T-helper 2 cell treated with Interferon-gamma antibody and Interleukin-4, amounts not matched to agents 5 μg/mL and 100 μg/mL, for 36 hours (primary cell): ENCODE measurements at regions not wholly inside any gene's neighbourhood (a gene's known extent, or its start where the extent isn't known, plus 50 kb on each side); places are given as distances from the start of the nearest gene placed in this dataset.
"Not testable (repeated sequence)": the region's sequence is repeated elsewhere in the genome, so short reads cannot be mapped to it uniquely, and the experiment has no call there.

Experiments
- DNase-seq: peaks from one replicate; pipeline ENCODE4 v3.0.0; 2021; ENCODE audit warnings: low spot score
- H3K27ac Mint-ChIP-seq: one replicate; pipeline ENCODE4 v1.8.0; 2021; ENCODE audit warnings: mild to moderate bottlenecking, mixed read lengths
- H3K27me3 Mint-ChIP-seq: one replicate; pipeline ENCODE4 v1.8.0; 2021; ENCODE audit warnings: low read depth, mixed read lengths
- H3K36me3 Mint-ChIP-seq: one replicate; pipeline ENCODE4 v1.8.0; 2021; ENCODE audit warnings: low read depth, mixed read lengths
- H3K4me1 Mint-ChIP-seq: one replicate; pipeline ENCODE4 v1.8.0; 2021; ENCODE audit warnings: low read depth, mixed read lengths
- H3K4me3 Mint-ChIP-seq: one replicate; pipeline ENCODE4 v1.8.0; 2022; ENCODE audit warnings: mild to moderate bottlenecking, moderate library complexity, mixed read lengths
- H3K9me3 Mint-ChIP-seq: one replicate; pipeline ENCODE4 v1.8.0; 2021; ENCODE audit warnings: mixed read lengths

DNA sequence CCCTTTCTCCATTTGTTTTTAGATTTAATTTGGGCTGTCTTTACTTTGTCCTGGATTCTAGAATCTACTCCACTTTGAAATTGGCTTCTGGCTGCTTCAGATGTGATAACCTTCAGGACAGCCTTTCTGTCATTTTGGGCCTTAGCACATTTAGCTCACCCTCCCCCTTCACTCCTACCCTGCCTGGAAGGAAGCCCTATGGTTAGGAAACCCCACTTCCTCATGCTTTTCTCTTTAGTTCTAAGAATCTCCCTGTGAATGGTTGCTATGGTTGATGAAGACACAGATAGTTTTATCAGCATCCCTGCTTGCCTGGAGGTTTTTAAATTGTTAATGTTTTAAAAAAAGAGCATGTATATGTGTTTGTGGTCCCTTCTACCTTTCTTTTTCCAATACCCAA lies 100.7 kb upstream of the PTPN13 start:
- Mint-ChIP-seq H3K27ac (no peak overlapping the region), H3K4me3 (no peak overlapping the region), H3K4me1 (peaks cover 5% of the 10 kb centered on the region), H3K9me3 (no peaks in the 10 kb centered on the region), H3K27me3 (peaks cover 7% of the 10 kb centered on the region), H3K36me3 (no peaks in the 10 kb centered on the region)
- DNase-seq: no peak

DNA sequence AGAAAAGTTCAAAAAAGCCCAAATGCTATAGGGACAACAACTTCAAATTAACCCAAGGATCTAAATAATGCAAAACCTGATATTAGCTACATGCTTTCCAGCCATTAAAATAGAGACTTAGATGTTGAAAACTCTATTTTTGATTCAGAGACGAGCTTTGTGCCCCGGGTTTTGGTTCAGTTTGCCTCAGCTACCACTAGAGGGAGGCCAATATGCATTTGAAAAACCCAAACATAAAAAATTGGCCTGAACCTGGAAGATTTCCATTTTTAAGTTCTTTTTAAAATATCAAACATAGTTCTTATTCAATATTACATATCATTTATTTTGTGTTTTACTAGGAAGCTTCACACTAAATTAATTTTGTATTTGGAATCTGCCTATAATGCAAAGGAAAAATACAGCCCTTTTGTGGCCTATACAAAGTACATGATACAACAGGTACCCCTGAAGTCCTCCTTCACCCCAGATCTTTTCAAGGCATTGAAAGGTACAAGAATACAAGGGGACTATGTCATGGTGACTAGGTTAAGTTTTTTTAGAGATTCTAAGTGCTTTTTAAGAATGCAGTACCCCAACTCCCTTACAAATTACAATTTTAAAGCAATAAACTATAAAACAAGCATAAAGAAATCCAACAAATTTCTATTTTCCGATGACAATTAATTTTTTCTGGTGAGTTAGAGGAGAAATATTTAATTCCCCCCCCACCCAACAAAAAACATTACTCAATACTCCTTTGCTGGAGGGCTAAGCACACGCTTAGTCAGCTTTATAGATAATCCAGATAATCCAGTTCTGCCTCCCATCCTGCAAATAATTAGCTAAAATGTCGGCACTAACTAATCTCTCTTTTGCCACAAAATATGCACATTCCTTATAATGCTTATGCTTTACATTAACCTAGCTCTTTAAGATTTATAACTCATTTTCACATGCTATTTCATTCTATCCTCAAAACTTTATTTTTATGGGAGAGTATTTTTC lies 97.7 kb upstream of the PTPN13 start:
- no peak overlapping the region for H3K27ac Mint-ChIP-seq
- no peak for DNase-seq
- no peaks in the 10 kb centered on the region for H3K9me3 Mint-ChIP-seq
- peaks cover 8% of the 10 kb centered on the region for H3K27me3 Mint-ChIP-seq
- no peak overlapping the region for H3K4me3 Mint-ChIP-seq
- H3K36me3 Mint-ChIP-seq: no peaks in the 10 kb centered on the region
- peaks cover 5% of the 10 kb centered on the region for H3K4me1 Mint-ChIP-seq

DNA sequence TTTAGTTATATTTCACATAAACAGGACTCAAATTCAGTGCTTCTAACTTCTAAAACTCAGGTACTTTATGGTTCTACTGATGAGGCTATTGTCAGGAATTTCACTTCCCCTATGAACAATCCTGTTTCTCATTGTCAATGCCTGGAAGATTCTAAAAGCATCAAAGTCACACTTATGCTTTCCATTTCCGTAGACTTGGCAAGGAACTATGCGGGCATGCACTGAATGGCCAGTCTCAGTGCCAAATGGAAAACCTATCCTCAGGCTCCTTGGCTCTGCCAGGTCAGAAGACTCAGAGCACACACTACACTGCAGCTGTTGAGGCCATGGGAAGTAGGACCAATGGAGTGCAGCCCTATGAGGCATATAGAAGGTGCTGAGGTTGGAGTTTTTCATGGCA lies 97.0 kb upstream of the PTPN13 start:
- no peaks in the 10 kb centered on the region for H3K9me3 Mint-ChIP-seq
- H3K36me3 Mint-ChIP-seq: no peaks in the 10 kb centered on the region
- H3K4me1 Mint-ChIP-seq: peaks cover 5% of the 10 kb centered on the region
- no peak overlapping the region for H3K27ac Mint-ChIP-seq
- no peak overlapping the region for H3K4me3 Mint-ChIP-seq
- H3K27me3 Mint-ChIP-seq: peaks cover 13% of the 10 kb centered on the region
- DNase-seq: no peak

DNA sequence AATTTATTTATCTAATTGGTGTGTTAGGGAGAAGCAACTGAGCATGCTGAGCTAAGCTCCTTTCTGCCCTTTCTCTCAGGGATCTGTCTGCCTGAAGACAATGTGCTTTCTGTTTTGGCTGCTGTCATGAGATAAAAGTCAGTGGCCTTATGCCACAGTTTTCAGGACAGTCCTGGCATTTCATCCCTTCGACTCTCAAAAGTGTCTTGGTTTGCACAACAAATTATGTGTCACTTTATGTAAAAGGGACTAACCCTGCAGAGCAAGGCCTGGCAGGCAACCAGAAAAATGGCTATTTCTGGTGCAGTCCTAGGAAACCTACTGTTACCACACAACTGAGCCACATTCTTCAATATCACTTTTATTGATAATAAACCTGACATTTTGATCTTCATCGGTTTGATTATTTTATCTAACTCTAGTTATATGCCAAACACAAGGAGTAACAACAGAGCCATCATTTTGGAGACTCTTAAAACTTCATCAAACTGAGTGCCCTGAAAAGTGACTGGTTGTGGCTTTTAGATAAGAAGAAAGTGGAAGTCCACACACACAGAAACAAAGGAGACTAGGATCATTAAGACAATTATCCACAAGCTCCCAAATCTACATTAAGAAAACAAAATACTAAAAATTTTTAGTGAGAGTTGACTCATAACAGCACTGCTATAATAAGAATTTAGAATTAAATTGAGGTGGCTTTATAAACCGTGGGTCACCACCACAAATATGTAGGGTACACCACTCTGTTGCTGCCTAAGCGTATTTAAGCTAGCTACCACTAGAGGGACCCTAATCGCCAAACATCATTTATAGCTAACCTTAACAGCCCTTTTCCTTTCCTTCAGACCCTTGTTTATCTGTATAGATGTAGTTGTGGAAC lies 95.9 kb upstream of the PTPN13 start:
- Mint-ChIP-seq H3K9me3 (no peaks in the 10 kb centered on the region), H3K27ac (no peak overlapping the region), H3K36me3 (no peaks in the 10 kb centered on the region), H3K27me3 (peaks cover 18% of the 10 kb centered on the region), H3K4me1 (peaks cover 5% of the 10 kb centered on the region), H3K4me3 (no peak overlapping the region)
- DNase-seq: no peak

DNA sequence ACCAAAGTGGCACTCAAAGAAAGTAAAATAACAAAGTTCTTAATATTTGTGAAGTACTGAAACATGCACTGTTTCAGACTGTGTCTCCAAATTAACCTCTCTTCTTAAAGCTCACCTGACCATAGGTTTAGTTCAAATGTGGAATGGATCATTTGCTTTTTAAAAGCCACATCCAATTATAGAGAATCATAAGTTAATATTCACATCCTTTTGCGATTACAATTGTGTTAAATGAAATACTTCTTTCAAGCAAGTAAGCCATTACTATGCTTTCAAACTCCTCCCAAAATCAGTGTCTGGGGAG lies 95.3 kb upstream of the PTPN13 start:
- H3K27me3 Mint-ChIP-seq: peaks cover 22% of the 10 kb centered on the region
- no peaks in the 10 kb centered on the region for H3K36me3 Mint-ChIP-seq
- no peak overlapping the region for H3K27ac Mint-ChIP-seq
- DNase-seq: no peak
- no peaks in the 10 kb centered on the region for H3K4me1 Mint-ChIP-seq
- no peaks in the 10 kb centered on the region for H3K9me3 Mint-ChIP-seq
- H3K4me3 Mint-ChIP-seq: no peak overlapping the region

DNA sequence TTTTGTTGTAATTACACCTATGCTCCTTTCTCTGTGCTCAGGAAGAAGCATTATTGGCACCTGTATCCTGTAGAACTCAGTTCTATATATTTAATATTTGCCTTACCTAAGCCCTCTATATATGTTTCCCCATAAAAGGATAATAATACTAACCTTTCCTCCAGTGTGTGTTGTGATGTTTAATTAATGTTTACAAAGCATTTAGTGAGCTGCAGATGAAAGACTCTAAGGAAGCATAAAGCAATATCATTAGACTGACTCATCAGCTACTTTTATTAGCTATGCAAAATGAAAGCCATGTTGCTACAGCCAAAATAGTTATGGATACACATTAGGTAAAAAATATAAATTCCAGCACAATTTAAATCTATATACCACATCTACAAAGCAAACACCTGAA lies 93.6 kb upstream of the PTPN13 start:
- Mint-ChIP-seq H3K4me3 (no peak overlapping the region), H3K27ac (no peak overlapping the region), H3K9me3 (no peaks in the 10 kb centered on the region), H3K36me3 (no peaks in the 10 kb centered on the region), H3K27me3 (peaks cover 28% of the 10 kb centered on the region), H3K4me1 (no peaks in the 10 kb centered on the region)
- no peak for DNase-seq

DNA sequence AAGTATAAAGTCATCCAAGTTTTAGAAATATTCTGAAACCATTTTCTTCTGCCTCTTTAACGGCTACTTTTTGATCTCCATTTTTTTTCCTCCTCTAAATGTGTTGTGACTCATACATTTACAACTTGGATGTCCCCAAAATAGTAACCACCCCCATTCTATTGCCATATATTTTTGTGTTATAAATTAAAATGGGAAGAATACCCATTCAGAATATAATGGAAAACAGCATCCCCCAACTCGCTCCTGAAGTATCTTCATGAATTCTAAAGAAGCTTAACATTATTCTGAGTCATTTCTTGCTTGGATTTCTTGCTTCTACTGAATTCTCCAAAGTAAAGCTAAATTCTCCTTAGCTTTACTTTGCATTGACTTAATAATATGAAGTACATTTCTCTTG lies 92.0 kb upstream of the PTPN13 start:
- Mint-ChIP-seq H3K4me1 (no peaks in the 10 kb centered on the region), H3K36me3 (no peaks in the 10 kb centered on the region), H3K27me3 (peaks cover 30% of the 10 kb centered on the region), H3K9me3 (no peaks in the 10 kb centered on the region), H3K27ac (no peak overlapping the region), H3K4me3 (no peak overlapping the region)
- DNase-seq: no peak

DNA sequence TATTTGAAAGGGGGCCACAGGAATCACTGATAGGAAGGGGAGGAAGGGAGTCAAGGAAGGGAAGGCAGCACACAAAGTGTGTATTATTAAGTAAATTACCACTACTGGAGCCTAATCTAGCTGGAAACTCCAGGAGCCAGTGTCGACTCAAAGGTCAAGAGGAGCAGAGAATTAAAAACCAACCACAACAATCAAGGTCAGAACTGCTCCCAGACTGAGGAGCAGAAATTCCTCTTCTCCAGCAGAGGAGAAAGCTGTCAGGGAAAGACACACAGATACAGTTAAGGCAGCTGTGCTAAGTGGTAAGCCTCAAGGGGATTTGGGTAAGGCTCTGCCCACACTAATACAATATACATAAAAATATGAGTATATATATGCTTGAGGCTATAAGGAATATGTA lies 87.5 kb upstream of the PTPN13 start:
- H3K36me3 Mint-ChIP-seq: no peaks in the 10 kb centered on the region
- H3K27me3 Mint-ChIP-seq: peaks cover 30% of the 10 kb centered on the region
- no peak overlapping the region for H3K4me3 Mint-ChIP-seq
- no peaks in the 10 kb centered on the region for H3K9me3 Mint-ChIP-seq
- H3K27ac Mint-ChIP-seq: no peak overlapping the region
- peaks cover 2% of the 10 kb centered on the region for H3K4me1 Mint-ChIP-seq
- DNase-seq: no peak

DNA sequence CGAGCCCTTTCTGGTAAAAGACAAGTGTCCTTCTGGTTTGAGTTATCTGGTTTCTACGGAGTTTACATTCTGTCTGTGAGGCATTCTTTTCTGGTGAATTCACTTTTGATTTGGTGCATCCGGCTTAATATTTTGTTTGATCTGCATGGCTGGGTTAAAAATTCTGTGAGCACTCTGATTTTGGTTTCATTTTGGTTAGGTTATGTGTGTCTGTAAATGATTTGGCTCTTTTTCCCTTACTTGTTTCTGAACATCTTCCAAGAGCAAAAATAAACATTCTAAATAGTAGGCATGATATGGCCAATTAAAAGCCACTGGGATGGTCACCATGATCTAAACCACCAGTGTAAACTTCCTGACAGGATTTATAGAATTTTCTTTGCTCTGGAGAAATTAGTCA lies 85.7 kb upstream of the PTPN13 start:
- Mint-ChIP-seq H3K4me3 (no peak overlapping the region), H3K27me3 (peaks cover 20% of the 10 kb centered on the region), H3K4me1 (peaks cover 2% of the 10 kb centered on the region), H3K27ac (no peak overlapping the region), H3K9me3 (no peaks in the 10 kb centered on the region), H3K36me3 (no peaks in the 10 kb centered on the region)
- DNase-seq: no peak

DNA sequence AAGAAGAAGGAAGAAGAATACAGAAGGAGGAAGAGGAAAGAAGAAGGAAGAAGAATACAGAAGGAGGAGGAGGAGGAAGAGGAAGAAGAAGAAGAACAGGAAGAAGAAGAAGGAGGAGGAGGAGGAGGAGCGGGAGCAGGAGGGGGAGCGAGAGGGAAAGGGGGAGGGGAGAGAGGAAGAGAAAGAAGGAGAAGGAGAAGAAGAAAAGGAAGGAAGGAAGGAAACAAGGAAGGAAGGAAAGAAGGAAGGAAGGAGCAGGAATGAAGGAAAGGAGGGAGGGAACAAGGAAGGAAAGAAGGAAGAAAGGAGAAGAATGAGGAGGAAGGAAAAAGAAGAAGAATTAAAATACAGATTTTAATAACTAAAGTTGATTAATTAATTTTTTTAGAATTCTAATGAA lies 82.5 kb upstream of the PTPN13 start:
- Mint-ChIP-seq H3K9me3 (no peaks in the 10 kb centered on the region), H3K4me3 (no peak overlapping the region), H3K27me3 (peaks cover 17% of the 10 kb centered on the region), H3K4me1 (peaks cover 2% of the 10 kb centered on the region), H3K27ac (no peak overlapping the region), H3K36me3 (no peaks in the 10 kb centered on the region)
- DNase-seq: no peak

DNA sequence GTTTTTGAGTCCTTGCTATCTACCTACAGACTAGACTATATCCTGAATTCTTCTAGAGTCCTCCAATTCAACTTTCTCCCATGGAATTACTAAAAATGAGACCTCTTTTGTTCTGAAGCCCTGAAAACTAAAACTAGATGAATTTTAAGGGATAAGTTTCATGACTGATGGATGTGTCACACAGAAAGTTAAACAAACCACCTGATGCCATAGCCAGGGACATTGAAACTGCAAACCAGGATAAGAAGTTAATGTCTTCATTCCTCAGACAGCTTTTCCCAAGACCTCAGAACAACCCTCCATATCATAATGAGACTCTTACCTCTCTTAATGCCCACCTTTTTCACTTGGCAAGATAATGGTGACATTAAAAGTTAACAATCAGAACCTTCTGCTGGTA lies 81.5 kb upstream of the PTPN13 start:
- Mint-ChIP-seq H3K9me3 (no peaks in the 10 kb centered on the region), H3K4me3 (no peak overlapping the region), H3K27ac (no peak overlapping the region), H3K27me3 (peaks cover 14% of the 10 kb centered on the region), H3K4me1 (peaks cover 2% of the 10 kb centered on the region), H3K36me3 (no peaks in the 10 kb centered on the region)
- DNase-seq: no peak

DNA sequence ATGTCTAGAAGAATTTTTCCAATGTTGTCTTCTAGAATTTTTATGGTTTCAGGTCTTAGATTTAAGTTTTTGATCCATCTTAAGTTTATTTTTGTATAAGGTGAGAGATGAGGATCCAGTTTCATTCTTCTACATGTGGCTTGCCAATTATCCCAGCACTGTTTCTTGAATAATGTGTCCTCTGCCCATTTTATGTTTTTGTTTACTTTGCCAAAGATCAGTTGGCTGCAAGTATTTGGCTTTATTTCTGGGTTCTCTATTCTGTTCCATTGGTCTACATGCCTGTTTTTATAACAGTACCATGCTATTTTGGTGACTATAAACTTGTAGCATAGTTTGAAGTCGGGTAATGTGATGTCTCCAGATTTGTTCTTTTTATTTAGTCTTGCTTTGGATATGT lies 78.2 kb upstream of the PTPN13 start:
- H3K27ac Mint-ChIP-seq, H3K4me3 Mint-ChIP-seq, DNase-seq, H3K36me3 Mint-ChIP-seq, H3K4me1 Mint-ChIP-seq, H3K9me3 Mint-ChIP-seq: not testable (repeated sequence)
- H3K27me3 Mint-ChIP-seq: peaks cover 19% of the 10 kb centered on the region

DNA sequence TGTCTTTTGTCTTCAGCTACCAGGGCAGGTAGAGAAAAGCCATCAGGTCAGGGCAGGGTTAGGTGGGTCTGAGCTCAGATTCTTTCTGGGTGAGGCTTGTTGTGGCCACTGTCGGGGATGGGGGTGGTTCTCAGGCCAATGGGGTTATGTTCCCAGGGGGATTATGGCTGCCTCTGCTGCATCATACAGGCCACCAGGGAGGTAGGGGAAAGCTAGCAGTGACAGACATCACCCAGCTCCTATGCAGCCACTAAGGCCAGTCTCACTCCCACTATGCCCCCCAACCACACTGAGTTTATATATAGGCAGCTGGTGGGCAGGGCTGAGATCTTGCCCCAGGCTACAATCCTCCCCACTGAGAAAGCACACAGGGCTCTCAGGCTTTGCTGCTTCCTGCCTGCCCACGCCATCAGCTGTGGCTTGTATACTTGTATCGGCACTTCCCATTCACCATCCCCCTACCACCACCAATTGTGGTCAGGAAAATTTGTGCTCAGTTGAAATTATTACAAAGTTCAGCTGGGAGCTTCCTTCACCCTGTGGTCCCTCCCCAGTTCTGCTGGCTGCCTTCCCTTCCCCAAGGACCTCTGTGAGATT lies 72.6 kb upstream of the PTPN13 start:
- Mint-ChIP-seq H3K9me3 (no peaks in the 10 kb centered on the region), H3K36me3 (no peaks in the 10 kb centered on the region), H3K4me1 (no peaks in the 10 kb centered on the region), H3K27ac (no peak overlapping the region), H3K27me3 (peaks cover 20% of the 10 kb centered on the region), H3K4me3 (no peak overlapping the region)
- DNase-seq: no peak

DNA sequence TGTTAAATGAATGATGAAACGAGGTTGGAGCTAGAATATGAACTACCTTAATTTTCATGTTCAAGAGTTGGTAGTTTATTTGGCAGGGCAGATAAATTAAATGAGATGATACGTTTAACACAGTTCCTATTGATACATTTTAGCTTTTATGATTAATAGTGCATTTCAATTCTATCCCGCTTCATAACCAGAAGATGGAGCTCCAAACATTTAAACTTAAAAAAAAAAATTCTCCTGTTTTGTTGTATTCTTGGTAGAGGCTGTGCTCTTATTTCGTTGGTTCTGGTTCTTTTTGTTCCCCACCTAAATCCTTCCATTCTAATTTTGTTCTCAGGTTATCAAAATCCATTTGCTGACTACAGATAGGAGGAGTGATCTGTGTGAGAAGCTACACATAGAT lies 71.8 kb upstream of the PTPN13 start:
- Mint-ChIP-seq H3K27me3 (peaks cover 20% of the 10 kb centered on the region), H3K4me1 (no peaks in the 10 kb centered on the region), H3K27ac (no peak overlapping the region), H3K4me3 (no peak overlapping the region), H3K9me3 (no peaks in the 10 kb centered on the region), H3K36me3 (no peaks in the 10 kb centered on the region)
- DNase-seq: no peak
